ENCODE measurements at regions not wholly inside any gene's neighbourhood (a gene's known extent, or its start where the extent isn't known, plus 50 kb on each side); places are given as distances from the start of the nearest gene placed in this dataset.

DNA sequence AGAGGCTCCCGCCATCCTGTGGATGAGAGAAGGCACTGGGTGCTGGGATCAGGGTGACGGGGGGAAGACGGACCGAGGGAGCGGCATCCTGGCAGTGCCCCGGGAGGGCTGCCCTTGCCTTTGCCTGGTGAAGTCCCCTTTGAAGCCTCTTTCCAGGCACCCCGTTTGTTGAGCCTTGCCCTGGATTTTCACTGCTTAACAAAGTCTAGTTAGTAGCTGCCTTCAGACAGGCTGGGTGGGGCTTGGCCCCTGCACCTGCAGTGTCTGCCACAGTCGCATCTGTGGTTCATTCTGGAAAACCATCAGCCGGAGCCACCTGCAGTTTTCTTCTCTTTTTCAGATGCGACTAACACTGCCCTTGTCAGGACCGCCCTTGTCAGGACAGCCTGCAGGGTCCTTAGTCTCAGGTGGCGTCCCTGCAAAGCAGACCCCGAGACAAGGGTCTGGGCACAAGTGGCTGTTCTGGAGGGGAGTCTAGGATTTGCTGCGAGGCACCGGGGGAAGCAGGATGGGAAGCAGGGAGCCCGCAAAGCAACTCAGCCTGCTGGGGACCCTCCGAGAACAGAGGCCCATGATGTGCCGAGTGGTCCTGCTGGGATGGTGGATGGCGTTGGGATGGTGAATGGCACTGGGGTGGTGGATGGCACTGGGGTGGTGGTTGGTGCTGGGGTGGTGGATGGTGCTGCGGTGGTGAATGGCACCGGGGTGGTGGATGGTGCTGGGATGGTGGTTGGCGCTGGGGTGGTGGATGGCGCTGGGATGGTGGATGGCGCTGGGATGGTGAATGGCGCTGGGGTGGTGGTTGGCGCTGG lies 147.9 kb upstream of the COL5A1 start:
- H3K9me3 ChIP-seq = no peaks in the 10 kb centered on the region
- WGBS, 2 donors = 66 to 71% methylated on average over 21 to 26 of the region's 26 CpGs
- no peaks in the 10 kb centered on the region for H3K4me1 ChIP-seq
- intact Hi-C loops (cut with DNase I) = no loop called here
- DNase-seq (peak in 1 of 4 donors; percentile 2), ATAC-seq (no peak)
- TF ChIP-seq, protein P1, sequence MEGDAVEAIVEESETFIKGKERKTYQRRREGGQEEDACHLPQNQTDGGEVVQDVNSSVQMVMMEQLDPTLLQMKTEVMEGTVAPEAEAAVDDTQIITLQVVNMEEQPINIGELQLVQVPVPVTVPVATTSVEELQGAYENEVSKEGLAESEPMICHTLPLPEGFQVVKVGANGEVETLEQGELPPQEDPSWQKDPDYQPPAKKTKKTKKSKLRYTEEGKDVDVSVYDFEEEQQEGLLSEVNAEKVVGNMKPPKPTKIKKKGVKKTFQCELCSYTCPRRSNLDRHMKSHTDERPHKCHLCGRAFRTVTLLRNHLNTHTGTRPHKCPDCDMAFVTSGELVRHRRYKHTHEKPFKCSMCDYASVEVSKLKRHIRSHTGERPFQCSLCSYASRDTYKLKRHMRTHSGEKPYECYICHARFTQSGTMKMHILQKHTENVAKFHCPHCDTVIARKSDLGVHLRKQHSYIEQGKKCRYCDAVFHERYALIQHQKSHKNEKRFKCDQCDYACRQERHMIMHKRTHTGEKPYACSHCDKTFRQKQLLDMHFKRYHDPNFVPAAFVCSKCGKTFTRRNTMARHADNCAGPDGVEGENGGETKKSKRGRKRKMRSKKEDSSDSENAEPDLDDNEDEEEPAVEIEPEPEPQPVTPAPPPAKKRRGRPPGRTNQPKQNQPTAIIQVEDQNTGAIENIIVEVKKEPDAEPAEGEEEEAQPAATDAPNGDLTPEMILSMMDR (IDR thresholded peaks at IDR 0.05) = no peak
- TF ChIP-seq POLR2A (IDR thresholded peaks at IDR 0.05) = no peak
- H3K27ac ChIP-seq = no peak overlapping the region
- no peaks in the 10 kb centered on the region for H3K36me3 ChIP-seq (replicated peaks in 1 of 2; ENCODE audit: insufficient read depth in 1 of 2, low read depth in 2 of 2)
- H3K4me3 ChIP-seq = no peak overlapping the region
- H3K27me3 ChIP-seq = no peaks in the 10 kb centered on the region

DNA sequence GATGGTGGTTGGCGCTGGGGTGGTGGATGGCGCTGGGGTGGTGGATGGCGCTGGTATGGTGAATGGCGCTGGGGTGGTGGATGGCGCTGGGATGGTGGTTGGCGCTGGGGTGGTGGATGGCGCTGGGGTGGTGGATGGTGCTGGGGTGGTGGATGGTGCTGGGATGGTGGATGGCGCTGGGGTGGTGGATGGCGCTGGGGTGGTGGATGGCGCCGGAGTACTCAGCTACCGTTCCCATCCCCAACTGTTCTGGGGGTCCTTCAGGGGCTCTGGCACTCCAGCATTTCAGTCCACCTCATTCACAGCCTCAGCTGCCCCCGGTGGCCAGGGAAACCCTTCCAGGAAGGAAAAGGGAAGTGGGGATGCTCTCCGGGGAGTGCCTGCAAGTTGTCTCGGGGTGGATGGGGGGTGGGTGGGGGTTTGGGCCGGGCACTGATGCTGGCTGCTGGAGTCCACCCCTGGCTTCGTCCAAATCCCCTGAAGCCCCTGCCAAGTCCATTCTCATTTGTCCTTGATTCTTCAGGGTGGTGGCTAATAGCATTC lies 147.3 kb upstream of the COL5A1 start:
- Histone ChIP-seq H3K36me3 (replicated peaks in 1 of 2; ENCODE audit: insufficient read depth in 1 of 2, low read depth in 2 of 2) (no peaks in the 10 kb centered on the region), H3K9me3 (no peaks in the 10 kb centered on the region), H3K4me1 (no peaks in the 10 kb centered on the region), H3K27ac (no peak overlapping the region), H3K27me3 (no peaks in the 10 kb centered on the region), H3K4me3 (no peak overlapping the region)
- 66 to 77% methylated on average over 17 of the region's 17 CpGs for WGBS, 2 donors
- intact Hi-C loops (cut with DNase I) = no loop called here
- TF ChIP-seq POLR2A (IDR thresholded peaks at IDR 0.05) = no peak
- TF ChIP-seq, protein P1 (IDR thresholded peaks at IDR 0.05) = no peak
- DNase-seq (no peak), ATAC-seq (no peak)

DNA sequence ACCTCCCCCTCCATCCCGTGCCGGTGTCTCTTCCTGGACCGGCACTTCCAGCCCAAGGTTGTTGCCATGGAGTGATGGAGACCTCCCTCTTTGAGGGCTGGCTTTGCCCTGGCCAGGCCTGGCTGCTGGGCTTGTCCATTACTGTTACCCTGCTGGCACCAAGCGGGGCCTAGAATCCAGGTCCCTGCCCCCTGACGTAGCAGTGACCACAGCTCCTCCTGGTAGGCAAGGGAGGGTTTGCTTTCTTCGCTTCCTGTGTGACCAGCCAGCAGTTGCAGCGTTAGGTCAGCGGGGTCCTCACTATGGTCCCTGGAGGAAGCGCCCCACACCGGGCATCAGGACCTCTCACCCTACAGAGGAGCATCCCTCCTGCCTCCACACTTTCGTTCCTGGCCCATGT lies 146.7 kb upstream of the COL5A1 start:
- ATAC-seq = no peak
- DNase-seq = peak in 1 of 4 donors; percentile 3
- H3K4me3 ChIP-seq = no peak overlapping the region
- H3K9me3 ChIP-seq = no peaks in the 10 kb centered on the region
- WGBS, 2 donors = 53 to 71% methylated on average over 8 to 10 of the region's 11 CpGs
- intact Hi-C loops (cut with DNase I) = no loop called here
- H3K36me3 ChIP-seq (replicated peaks in 1 of 2; ENCODE audit: insufficient read depth in 1 of 2, low read depth in 2 of 2) = no peaks in the 10 kb centered on the region
- no peaks in the 10 kb centered on the region for H3K27me3 ChIP-seq
- H3K27ac ChIP-seq = no peak overlapping the region
- no peaks in the 10 kb centered on the region for H3K4me1 ChIP-seq
- TF ChIP-seq, protein P1 (IDR thresholded peaks at IDR 0.05) = no peak
- no peak for TF ChIP-seq POLR2A (IDR thresholded peaks at IDR 0.05)

DNA sequence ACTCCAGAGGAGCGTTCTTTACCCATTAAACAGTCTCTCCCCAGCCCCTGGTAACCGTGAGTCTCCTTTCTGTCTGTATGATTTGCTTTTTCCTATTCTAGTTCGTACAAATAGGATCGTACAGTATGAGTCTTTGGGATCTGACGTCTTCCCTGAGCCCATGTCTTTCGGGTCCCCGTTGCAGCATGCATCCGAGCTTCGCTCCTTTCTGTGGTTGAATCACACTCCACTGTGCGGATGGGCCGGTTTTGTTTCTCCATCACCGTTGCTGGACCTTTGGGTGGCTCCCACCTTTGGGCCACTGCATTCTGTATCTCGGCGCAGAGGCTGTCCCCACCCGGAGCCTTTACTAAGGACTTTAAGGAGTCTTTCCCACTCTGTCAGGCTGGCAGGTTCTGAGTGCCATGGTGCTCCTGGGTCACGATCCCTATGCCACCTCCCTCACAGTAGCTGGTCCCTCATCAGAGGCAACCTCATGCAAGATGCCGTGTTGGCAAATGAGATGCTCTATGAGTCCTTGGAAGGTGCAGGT lies 145.7 kb upstream of the COL5A1 start:
- ATAC-seq = no peak
- 69 to 71% methylated on average over 17 of the region's 17 CpGs for WGBS, 2 donors
- Histone ChIP-seq H3K9me3 (no peaks in the 10 kb centered on the region), H3K4me3 (no peak overlapping the region), H3K27ac (no peak overlapping the region), H3K27me3 (no peaks in the 10 kb centered on the region), H3K36me3 (replicated peaks in 1 of 2; ENCODE audit: insufficient read depth in 1 of 2, low read depth in 2 of 2) (no peaks in the 10 kb centered on the region), H3K4me1 (no peaks in the 10 kb centered on the region)
- no peak for TF ChIP-seq POLR2A (IDR thresholded peaks at IDR 0.05)
- TF ChIP-seq, protein P1 (IDR thresholded peaks at IDR 0.05) = no peak
- DNase-seq = no peak
- intact Hi-C loops (cut with DNase I) = no loop called here

All from body of pancreas (tissue), 4 donors.